Tibial nerve (tissue), 4 donors: ENCODE measurements at regions not wholly inside any gene's neighbourhood (a gene's known extent, or its start where the extent isn't known, plus 50 kb on each side); places are given as distances from the start of the nearest gene placed in this dataset.

Experiments used
- EP300 ChIP-seq, 2 donors: sonication (generic); formaldehyde crosslinking; IDR thresholded peaks; one replicate each; pipeline ENCODE4 v1.6.1; 2017; ENCODE audit warnings: antibody characterized with exemption in 2 of 2, mild to moderate bottlenecking in 1 of 2
- POLR2A ChIP-seq, 2 donors: fragments of 450-650 bp; IDR thresholded peaks; one replicate each; pipeline ENCODE4 v1.6.1; 2017; ENCODE audit warnings: antibody characterized with exemption in 2 of 2, mild to moderate bottlenecking in 2 of 2, moderate library complexity in 2 of 2
- TF ChIP-seq, protein P1 (sequence below), 5 experiments: fragments of 200-600 bp in 3 of 5; fragments of 450-650 bp in 2 of 5; sonication (generic) in 3 of 5; IDR thresholded peaks; one replicate each; pipeline ENCODE4 v1.5.1; 2016 to 2019; ENCODE audit warnings: antibody characterized with exemption in 5 of 5, mild to moderate bottlenecking in 3 of 5, moderate library complexity in 2 of 5

GRCh38 chr3:153414982-153415381 lies 253.0 kb downstream of the RAP2B start:
- TF ChIP-seq, protein P1, sequence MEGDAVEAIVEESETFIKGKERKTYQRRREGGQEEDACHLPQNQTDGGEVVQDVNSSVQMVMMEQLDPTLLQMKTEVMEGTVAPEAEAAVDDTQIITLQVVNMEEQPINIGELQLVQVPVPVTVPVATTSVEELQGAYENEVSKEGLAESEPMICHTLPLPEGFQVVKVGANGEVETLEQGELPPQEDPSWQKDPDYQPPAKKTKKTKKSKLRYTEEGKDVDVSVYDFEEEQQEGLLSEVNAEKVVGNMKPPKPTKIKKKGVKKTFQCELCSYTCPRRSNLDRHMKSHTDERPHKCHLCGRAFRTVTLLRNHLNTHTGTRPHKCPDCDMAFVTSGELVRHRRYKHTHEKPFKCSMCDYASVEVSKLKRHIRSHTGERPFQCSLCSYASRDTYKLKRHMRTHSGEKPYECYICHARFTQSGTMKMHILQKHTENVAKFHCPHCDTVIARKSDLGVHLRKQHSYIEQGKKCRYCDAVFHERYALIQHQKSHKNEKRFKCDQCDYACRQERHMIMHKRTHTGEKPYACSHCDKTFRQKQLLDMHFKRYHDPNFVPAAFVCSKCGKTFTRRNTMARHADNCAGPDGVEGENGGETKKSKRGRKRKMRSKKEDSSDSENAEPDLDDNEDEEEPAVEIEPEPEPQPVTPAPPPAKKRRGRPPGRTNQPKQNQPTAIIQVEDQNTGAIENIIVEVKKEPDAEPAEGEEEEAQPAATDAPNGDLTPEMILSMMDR (IDR thresholded peaks at IDR 0.05) = no peak
- TF ChIP-seq POLR2A (IDR thresholded peaks at IDR 0.05) (no peak), EP300 (IDR thresholded peaks at IDR 0.05) (no peak)
